ENCODE measurements at regions not wholly inside any gene's neighbourhood (a gene's known extent, or its start where the extent isn't known, plus 50 kb on each side); places are given as distances from the start of the nearest gene placed in this dataset.

DNA sequence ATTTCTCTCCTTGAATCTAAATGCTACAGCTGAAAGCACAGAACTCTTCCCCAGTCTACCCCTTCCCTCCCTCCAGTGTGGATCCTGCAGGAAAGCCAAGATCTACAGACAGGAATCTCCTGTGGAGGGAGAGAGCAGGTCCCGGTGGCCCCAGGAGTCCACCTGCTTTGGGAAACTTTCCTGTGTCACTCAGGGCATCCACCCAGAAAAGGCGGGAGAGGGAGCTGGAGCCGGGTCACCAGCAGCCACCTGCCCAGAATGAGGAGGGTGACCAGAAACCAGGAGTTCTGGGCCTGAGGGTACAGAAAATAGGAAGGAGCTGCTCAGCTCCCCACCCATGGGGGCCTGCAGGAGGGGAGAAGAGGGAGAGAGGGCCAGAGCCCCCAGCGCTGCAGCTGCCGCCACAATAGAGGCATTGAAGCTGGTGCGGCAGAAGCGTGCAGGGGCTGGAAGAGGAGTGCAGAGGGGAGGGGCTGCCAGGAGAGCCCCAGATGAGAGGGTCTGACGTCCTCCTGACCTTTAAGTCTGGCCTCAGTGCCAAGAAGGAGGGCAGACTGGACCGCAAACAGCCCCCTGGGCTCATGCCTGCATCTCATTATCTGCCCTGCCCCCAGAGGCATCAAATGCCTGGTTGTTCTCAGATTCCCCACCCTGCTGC lies 56.3 kb upstream of the TMEM72 start:
- DNase-seq, result no peak

DNA sequence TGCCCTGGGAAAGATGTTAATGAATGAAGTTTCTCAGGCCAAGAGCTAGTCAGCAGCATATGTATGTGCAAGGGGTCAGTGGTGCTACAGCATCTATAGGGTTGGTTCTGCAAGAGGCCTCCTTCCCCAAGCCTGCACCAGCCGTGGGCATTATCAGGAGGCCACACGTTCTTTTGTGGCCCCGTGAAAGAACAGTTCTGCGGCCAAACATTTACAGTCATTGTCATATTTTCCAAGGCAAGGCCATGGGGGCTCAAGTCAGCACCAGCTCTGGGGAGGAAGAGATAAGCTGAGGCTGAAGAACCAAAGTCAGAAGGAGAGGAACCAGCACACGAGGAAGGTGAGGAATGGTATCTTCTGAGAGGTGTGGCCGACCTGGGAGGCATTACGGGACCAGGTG lies 54.4 kb upstream of the TMEM72 start:
- no peak for DNase-seq

DNA sequence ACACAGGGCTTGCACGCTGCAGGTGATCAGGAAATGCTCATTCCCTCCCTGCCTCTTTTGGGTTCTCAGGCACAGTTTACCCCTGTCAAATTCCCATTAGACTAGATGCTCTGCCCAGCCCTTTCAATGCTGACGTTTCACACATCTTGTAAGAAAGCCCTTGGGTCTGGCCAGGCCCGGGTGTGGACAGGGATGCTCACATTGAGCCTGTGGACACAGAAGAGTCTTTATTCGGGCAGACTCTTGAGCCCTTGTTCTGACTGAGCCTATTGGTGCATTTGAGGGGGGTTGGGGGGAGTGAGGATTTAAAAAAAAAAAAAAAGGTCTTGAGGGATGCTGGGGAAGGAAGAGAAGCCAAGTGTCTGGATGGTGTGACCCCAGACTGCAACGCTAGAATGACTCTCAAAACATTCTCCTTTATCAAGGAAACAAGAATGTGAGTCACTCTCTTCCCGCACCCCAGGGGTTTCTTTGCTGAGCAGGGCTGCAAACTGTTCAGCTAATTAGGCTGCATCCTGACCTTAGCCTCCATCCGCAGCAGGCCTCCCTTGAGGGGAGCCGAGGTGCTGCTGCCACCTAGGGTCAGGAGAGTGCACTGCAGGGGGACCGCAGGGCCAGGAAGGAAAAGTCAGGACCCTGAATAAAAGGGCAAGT lies 53.6 kb upstream of the TMEM72 start:
- DNase-seq, result peak; percentile 76

DNA sequence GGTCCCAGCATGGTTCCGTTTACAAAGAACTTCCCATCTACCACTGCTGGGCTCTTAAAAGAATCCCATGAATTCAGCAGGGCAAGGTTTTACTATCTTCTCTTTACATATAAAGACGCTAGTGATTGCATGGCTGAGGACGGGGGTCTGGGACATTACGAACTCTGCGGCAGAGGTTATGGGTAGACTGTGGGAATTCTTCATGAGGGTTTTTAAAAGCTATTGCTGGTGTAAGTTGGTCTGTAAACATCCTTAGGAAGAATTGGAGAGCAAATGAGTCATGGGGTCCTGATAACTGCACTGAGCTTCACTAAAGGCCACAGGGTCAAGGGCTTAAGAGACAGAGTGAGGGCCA lies 53.1 kb upstream of the TMEM72 start:
- no peak for DNase-seq

DNA sequence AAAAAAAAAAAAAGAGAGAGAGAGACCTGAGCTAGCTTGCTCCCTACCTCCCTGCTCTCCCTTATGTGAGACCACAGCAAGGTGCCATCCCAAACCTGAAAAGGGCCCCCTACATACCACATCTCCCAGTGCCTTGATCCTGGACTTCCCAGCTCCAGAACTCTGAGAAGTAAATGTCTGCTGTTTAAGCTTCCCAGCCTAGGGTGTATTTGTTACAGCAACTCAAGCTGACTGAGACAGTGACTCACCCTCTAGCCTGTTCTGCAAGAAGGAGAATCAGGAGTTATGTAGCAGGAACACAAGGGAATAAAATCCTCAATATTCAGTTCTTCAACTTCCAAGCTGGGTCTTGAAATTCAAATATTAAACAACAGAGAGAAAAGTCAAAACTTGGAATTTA lies 52.1 kb upstream of the TMEM72 start:
- DNase-seq, result no peak

DNA sequence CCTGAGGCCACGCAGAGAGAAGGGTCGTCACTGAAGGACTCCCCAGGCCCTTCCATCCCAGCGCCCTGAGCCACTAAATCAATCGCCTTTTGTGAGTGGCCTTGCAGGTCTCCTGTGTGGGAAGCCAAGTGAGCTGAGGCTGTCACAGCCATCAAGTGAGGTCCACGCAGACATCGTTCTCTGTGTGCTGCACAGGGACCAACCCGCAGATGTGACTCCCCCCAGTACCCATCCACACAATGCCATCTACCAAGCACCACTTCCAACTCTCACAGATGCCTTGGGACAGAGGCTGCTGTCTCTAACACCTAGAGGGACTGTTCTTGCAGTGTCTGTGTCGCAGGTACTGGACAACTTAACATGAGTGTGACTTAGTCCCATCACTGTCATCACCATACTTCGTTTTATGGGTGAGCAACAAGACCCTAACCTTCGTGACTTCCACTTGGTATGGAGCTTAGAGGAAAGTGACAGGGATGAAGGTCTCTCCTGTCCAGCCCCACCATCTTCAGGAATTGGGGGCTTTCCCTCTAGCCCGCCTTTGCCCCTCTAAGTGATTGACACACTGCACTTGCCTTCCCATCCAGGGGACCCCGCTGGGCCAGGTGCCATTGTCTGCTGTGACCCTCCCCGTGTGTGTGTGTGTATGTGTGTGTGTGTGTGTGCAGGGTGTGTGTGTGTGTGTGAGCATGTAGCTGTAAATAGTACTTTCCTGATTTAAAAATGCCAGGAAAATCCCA lies 51.4 kb upstream of the TMEM72 start:
- no peak for DNase-seq

DNA sequence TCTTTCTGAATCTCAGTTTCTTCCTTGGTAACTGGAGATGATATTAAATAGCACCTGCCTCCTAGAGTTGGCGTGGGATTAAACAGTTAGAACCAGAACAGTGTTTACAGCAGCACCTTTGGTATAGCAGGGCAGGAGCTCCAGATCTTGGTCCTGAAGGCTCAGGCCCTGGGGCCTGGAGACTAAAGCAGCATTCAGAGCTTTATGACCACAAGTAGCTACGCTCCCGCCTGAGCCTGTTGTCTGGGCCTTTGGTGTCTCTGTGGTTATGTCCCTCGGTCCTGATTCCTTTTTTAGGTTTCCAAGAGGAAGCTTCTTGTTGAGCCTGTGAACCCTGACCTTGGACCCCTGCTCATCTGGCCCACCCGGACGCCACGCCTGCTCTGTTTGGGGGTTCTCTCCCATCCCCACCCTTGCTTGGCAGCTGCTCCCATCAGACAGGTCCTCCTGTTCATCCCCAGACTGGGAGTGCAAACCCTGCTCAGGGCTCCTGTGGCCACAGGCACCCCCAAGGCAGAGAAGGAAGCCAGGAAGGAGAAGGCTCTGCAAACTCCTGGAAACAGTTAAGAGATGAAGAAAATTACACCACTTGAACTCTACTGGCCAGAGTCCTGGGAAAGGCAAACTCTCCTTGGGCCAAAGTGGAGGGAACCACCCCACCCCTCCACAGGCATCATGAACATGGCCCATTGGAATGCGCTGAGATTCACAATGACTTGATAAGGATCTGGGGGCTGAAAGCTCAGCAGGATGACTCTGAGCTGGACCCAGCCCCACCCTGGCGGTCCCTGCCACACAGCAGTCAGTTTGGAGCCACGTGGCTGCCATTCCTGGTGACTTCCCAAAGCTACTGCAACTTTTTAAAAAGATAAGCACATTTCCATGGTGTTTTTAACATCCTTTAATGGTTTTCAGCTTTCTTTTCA lies 50.1 kb upstream of the TMEM72 start:
- DNase-seq, result no peak
